Fibroblast of lung (primary cell): ENCODE measurements at regions not wholly inside any gene's neighbourhood (a gene's known extent, or its start where the extent isn't known, plus 50 kb on each side); places are given as distances from the start of the nearest gene placed in this dataset.

ENCODE experiments used
- DNase-seq, 2 donors: peaks; one replicate each; pipeline versions ENCODE4 v3.0.0 to v3.0.0-alpha.2; 2010; ENCODE audit warnings: low read depth in 2 of 2
- H2AFZ ChIP-seq: 2 replicates; pipeline ENCODE4 v1.5.1; 2012; ENCODE audit warnings: low read length, control low read depth, inconsistent platforms
- H3K27ac ChIP-seq: 2 replicates; pipeline ENCODE4 v1.5.1; 2011; ENCODE audit warnings: low read length, control low read depth; ENCODE audit not compliant: insufficient read depth
- H3K27me3 ChIP-seq: 2 replicates; pipeline ENCODE4 v1.5.1; 2011; ENCODE audit warnings: mild to moderate bottlenecking, low read length; ENCODE audit not compliant: control insufficient read depth, insufficient read depth
- H3K36me3 ChIP-seq: 2 replicates; pipeline ENCODE4 v1.5.1; 2011; ENCODE audit warnings: low read length; ENCODE audit not compliant: control insufficient read depth, insufficient read depth
- H3K4me1 ChIP-seq: 2 replicates; pipeline ENCODE4 v1.5.1; 2011; ENCODE audit warnings: low read length; ENCODE audit not compliant: control insufficient read depth, insufficient read depth; ENCODE audit errors: extremely low read depth
- H3K4me2 ChIP-seq: 2 replicates; pipeline ENCODE4 v1.5.1; 2011; ENCODE audit warnings: low read length, control low read depth; ENCODE audit not compliant: insufficient read depth; ENCODE audit errors: extremely low read depth
- H3K4me3 ChIP-seq, 4 experiments: fragments of 200-600 bp in 1 of 4; sonication (generic) in 1 of 4; replicated peaks in 1 of 4; 2 replicates each; pipeline ENCODE4 v1.5.1; 2011 to 2016; ENCODE audit warnings: low read length in 4 of 4, low read depth in 3 of 4, mild to moderate bottlenecking in 3 of 4, control low read depth in 2 of 4, inconsistent platforms in 1 of 4, mixed read lengths in 1 of 4; ENCODE audit not compliant: insufficient read depth in 1 of 4; ENCODE audit errors: control extremely low read depth in 1 of 4
- H3K79me2 ChIP-seq: 2 replicates; pipeline ENCODE4 v1.5.1; 2012; ENCODE audit warnings: mild to moderate bottlenecking, low read length, inconsistent platforms; ENCODE audit not compliant: control insufficient read depth, insufficient read depth
- H3K9ac ChIP-seq: 2 replicates; pipeline ENCODE4 v1.5.1; 2011; ENCODE audit warnings: mild to moderate bottlenecking, low read length, control low read depth; ENCODE audit not compliant: insufficient read depth
- H3K9me3 ChIP-seq: 2 replicates; pipeline ENCODE4 v1.5.1; 2012; ENCODE audit warnings: low read depth, low read length; ENCODE audit not compliant: control insufficient read depth, insufficient read depth
- H4K20me1 ChIP-seq: 2 replicates; pipeline ENCODE4 v1.5.1; 2011; ENCODE audit warnings: low read length; ENCODE audit not compliant: control insufficient read depth, insufficient read depth; ENCODE audit errors: extremely low read depth
- CTCF ChIP-seq, 2 donors: IDR thresholded peaks in 1 of 2; conservative IDR thresholded peaks in 1 of 2; 1 replicate in 1 of 2; 2 replicates in 1 of 2; pipeline ENCODE4 v1.5.1; 2011 to 2012; ENCODE audit warnings: low read length in 2 of 2, control low read depth in 1 of 2, inconsistent platforms in 1 of 2, low read depth in 1 of 2, mild to moderate bottlenecking in 1 of 2
- EZH2 ChIP-seq: IDR thresholded peaks from 2 replicates; pipeline ENCODE4 v1.5.1; 2012; ENCODE audit warnings: low read length, control low read depth, mild to moderate bottlenecking; ENCODE audit errors: missing control alignments

- Histone ChIP-seq H3K4me2 (no peak overlapping the region), H3K36me3 (no peaks in the 10 kb centered on the region), H3K4me3 (no peak overlapping the region), H3K4me1 (no peaks in the 10 kb centered on the region), H3K27ac (no peak overlapping the region), H4K20me1 (no peaks in the 10 kb centered on the region), H3K9me3 (no peaks in the 10 kb centered on the region), H3K9ac (no peak overlapping the region), H2AFZ (no peak overlapping the region), H3K27me3 (no peaks in the 10 kb centered on the region), H3K79me2 (no peaks in the 10 kb centered on the region)
- no peak for DNase-seq
- no peak for TF ChIP-seq EZH2
- no peak for TF ChIP-seq CTCF (conservative IDR thresholded peaks at IDR 0.05 in 1 of 2, IDR thresholded peaks at IDR 0.05 in 1 of 2; ENCODE audit: low read depth in 1 of 2, low read length in 2 of 2)
These were observed 171.9 kb upstream of the SULF2 start for GRCh38 chr20:47957135-47957534.

- Histone ChIP-seq H3K79me2 (no peaks in the 10 kb centered on the region), H4K20me1 (no peaks in the 10 kb centered on the region), H3K4me1 (no peaks in the 10 kb centered on the region), H3K9ac (no peak overlapping the region), H3K4me2 (no peak overlapping the region), H3K4me3 (no peak overlapping the region), H3K9me3 (no peaks in the 10 kb centered on the region), H2AFZ (no peak overlapping the region), H3K27ac (no peak overlapping the region), H3K27me3 (no peaks in the 10 kb centered on the region), H3K36me3 (no peaks in the 10 kb centered on the region)
- TF ChIP-seq CTCF (conservative IDR thresholded peaks at IDR 0.05 in 1 of 2, IDR thresholded peaks at IDR 0.05 in 1 of 2; ENCODE audit: low read depth in 1 of 2, low read length in 2 of 2) = no peak
- no peak for TF ChIP-seq EZH2
- peak; percentile 11 to 68 for DNase-seq
These were observed 171.2 kb upstream of the SULF2 start for GRCh38 chr20:47956268-47956995.

- H3K4me3 ChIP-seq = no peak overlapping the region
- TF ChIP-seq EZH2 (no peak), CTCF (conservative IDR thresholded peaks at IDR 0.05 in 1 of 2, IDR thresholded peaks at IDR 0.05 in 1 of 2; ENCODE audit: low read depth in 1 of 2, low read length in 2 of 2) (no peak)
These were observed 168.2 kb upstream of the SULF2 start for GRCh38 chr20:47953471-47953870.

More at GRCh38 chr20:47953471-47953870, 168.2 kb upstream of the SULF2 start:
- Histone ChIP-seq H3K9me3 (no peaks in the 10 kb centered on the region), H4K20me1 (no peaks in the 10 kb centered on the region), H3K4me2 (no peak overlapping the region), H3K36me3 (no peaks in the 10 kb centered on the region), H2AFZ (no peak overlapping the region), H3K79me2 (no peaks in the 10 kb centered on the region), H3K9ac (no peak overlapping the region), H3K27ac (no peak overlapping the region), H3K27me3 (no peaks in the 10 kb centered on the region), H3K4me1 (no peaks in the 10 kb centered on the region)
- DNase-seq = no peak
